ENCODE measurements at regions not wholly inside any gene's neighbourhood (a gene's known extent, or its start where the extent isn't known, plus 50 kb on each side); places are given as distances from the start of the nearest gene placed in this dataset.

- TF ChIP-seq POLR2A (IDR thresholded peaks at IDR 0.05; ENCODE audit: low read length) (no peak), GATA1 (IDR thresholded peaks at IDR 0.05; ENCODE audit: low read depth, low read length) (no peak)
Observed at GRCh38 chr20:39756828-39757227, 794.7 kb downstream of the DHX35 start.
